Mammary epithelial cell (primary cell): ENCODE measurements at regions not wholly inside any gene's neighbourhood (a gene's known extent, or its start where the extent isn't known, plus 50 kb on each side); places are given as distances from the start of the nearest gene placed in this dataset.

ENCODE experiments used
- CTCF ChIP-seq, 2 donors: IDR thresholded peaks in 1 of 2; conservative IDR thresholded peaks in 1 of 2; 2 replicates each; pipeline ENCODE4 v1.5.1; 2011 to 2012; ENCODE audit warnings: inconsistent platforms in 2 of 2, low read length in 2 of 2, mild to moderate bottlenecking in 2 of 2, control low read depth in 1 of 2, low read depth in 1 of 2; ENCODE audit not compliant: insufficient read depth in 1 of 2; ENCODE audit errors: extremely low read depth in 1 of 2
- EZH2 ChIP-seq: IDR thresholded peaks from 2 replicates; pipeline ENCODE4 v1.6.1; 2012; ENCODE audit warnings: low read length, inconsistent platforms, borderline replicate concordance

GRCh38 chr12:107167756-107168155 lies 74.4 kb upstream of the CRY1 start:
- no peak for TF ChIP-seq CTCF (conservative IDR thresholded peaks at IDR 0.05 in 1 of 2, IDR thresholded peaks at IDR 0.05 in 1 of 2; ENCODE audit: extremely low read depth in 1 of 2, insufficient read depth in 1 of 2, low read depth in 1 of 2, low read length in 2 of 2)
- TF ChIP-seq EZH2: no peak
